A673 (cell line): ENCODE measurements at regions not wholly inside any gene's neighbourhood (a gene's known extent, or its start where the extent isn't known, plus 50 kb on each side); places are given as distances from the start of the nearest gene placed in this dataset.

Source experiments
- BruUV-seq: library from RNA; stranded (reverse); fragments of 400-500 nt; replicated peaks from 2 replicates; lab custom pipeline; 2021; lab: Mats Ljungman, UMichigan
- CTCF ChIA-PET: fragments of 300-600 bp; sonication (Branson Sonifier 250); formaldehyde crosslinking; loops from one replicate; lab custom pipeline; 2022; ENCODE audit warnings: antibody characterized with exemption; lab: Charles Lee
- POLR2A ChIA-PET: fragments of 300-600 bp; sonication (Branson Sonifier 250); formaldehyde crosslinking; loops from one replicate; lab custom pipeline; 2022; ENCODE audit warnings: antibody characterized with exemption; ENCODE audit not compliant: low non-redundant PET; lab: Charles Lee
- DNase-seq: peaks from one replicate; pipeline ENCODE4 v3.0.0-alpha.2; 2015; ENCODE audit warnings: low spot score
- H3K27ac ChIP-seq: fragments of 200-600 bp; sonication (generic); 2 replicates; pipeline ENCODE4 v1.5.1; 2016; ENCODE audit warnings: mixed run types, low read depth, mild to moderate bottlenecking, mixed read lengths, antibody characterized with exemption, low read length; ENCODE audit not compliant: poor library complexity, severe bottlenecking
- H3K27me3 ChIP-seq: fragments of 200-600 bp; sonication (generic); replicated peaks from 2 replicates; pipeline ENCODE4 v1.6.1; 2017; ENCODE audit warnings: mixed run types, low read depth, mild to moderate bottlenecking, mixed read lengths, antibody characterized with exemption, low read length; ENCODE audit not compliant: insufficient read depth, poor library complexity
- H3K36me3 ChIP-seq: fragments of 200-600 bp; sonication (generic); 2 replicates; pipeline ENCODE4 v1.6.1; 2016; ENCODE audit warnings: mixed run types, mild to moderate bottlenecking, mixed read lengths, antibody characterized with exemption, low read length; ENCODE audit not compliant: insufficient read depth, poor library complexity, severe bottlenecking
- H3K4me1 ChIP-seq: fragments of 200-600 bp; sonication (generic); 2 replicates; pipeline ENCODE4 v1.6.1; 2017; ENCODE audit warnings: mixed run types, mild to moderate bottlenecking, mixed read lengths, antibody characterized with exemption, low read length; ENCODE audit not compliant: insufficient read depth, poor library complexity, severe bottlenecking
- H3K4me3 ChIP-seq: fragments of 200-600 bp; sonication (generic); 2 replicates; pipeline ENCODE4 v1.5.1; 2016; ENCODE audit warnings: low read depth, mixed run types, mild to moderate bottlenecking, mixed read lengths, low read length; ENCODE audit not compliant: poor library complexity, severe bottlenecking
- H3K9me3 ChIP-seq: fragments of 200-600 bp; sonication (generic); 2 replicates; pipeline ENCODE4 v1.6.1; 2016; ENCODE audit warnings: mixed run types, low read depth, mild to moderate bottlenecking, mixed read lengths, antibody characterized with exemption, low read length; ENCODE audit not compliant: poor library complexity, severe bottlenecking
- EZH2 ChIP-seq: fragments of 200-600 bp; sonication (generic); IDR thresholded peaks from 2 replicates; pipeline ENCODE4 v1.6.1; 2017; ENCODE audit warnings: borderline replicate concordance, low read depth, mild to moderate bottlenecking, mixed read lengths, antibody characterized with exemption, low read length; ENCODE audit not compliant: poor library complexity, severe bottlenecking
- intact Hi-C: fragments of 100-400 bp; cut with micrococcal nuclease; formaldehyde crosslinking; loops from one replicate; pipeline ENCODE4 v1.10.0; 2022; ENCODE audit not compliant: unreplicated experiment
- TF ChIP-seq, protein P1 (sequence below): fragments of 300-800, 200-600 bp; sonication (generic); conservative IDR thresholded peaks from 2 replicates; pipeline ENCODE4 v1.5.1; 2017; ENCODE audit warnings: low read depth, mild to moderate bottlenecking, antibody characterized with exemption, low read length, moderate library complexity, mixed read lengths

GRCh38 chr14:82419933-82420332 is 886.3 kb upstream of the SEL1L start:
- POLR2A ChIA-PET, result no interaction called here
- Histone ChIP-seq H3K36me3 (no peaks in the 10 kb centered on the region), H3K4me1 (no peaks in the 10 kb centered on the region), H3K4me3 (no peak overlapping the region), H3K27ac (no peak overlapping the region), H3K27me3 (no peaks in the 10 kb centered on the region), H3K9me3 (peaks cover 6% of the 10 kb centered on the region)
- intact Hi-C loops, result no loop called here
- TF ChIP-seq, protein P1, sequence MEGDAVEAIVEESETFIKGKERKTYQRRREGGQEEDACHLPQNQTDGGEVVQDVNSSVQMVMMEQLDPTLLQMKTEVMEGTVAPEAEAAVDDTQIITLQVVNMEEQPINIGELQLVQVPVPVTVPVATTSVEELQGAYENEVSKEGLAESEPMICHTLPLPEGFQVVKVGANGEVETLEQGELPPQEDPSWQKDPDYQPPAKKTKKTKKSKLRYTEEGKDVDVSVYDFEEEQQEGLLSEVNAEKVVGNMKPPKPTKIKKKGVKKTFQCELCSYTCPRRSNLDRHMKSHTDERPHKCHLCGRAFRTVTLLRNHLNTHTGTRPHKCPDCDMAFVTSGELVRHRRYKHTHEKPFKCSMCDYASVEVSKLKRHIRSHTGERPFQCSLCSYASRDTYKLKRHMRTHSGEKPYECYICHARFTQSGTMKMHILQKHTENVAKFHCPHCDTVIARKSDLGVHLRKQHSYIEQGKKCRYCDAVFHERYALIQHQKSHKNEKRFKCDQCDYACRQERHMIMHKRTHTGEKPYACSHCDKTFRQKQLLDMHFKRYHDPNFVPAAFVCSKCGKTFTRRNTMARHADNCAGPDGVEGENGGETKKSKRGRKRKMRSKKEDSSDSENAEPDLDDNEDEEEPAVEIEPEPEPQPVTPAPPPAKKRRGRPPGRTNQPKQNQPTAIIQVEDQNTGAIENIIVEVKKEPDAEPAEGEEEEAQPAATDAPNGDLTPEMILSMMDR, result no peak
- TF ChIP-seq EZH2, result no peak
- no TSS peak for BruUV-seq
- no peak for DNase-seq
- CTCF ChIA-PET, result no interaction called here

DNA sequence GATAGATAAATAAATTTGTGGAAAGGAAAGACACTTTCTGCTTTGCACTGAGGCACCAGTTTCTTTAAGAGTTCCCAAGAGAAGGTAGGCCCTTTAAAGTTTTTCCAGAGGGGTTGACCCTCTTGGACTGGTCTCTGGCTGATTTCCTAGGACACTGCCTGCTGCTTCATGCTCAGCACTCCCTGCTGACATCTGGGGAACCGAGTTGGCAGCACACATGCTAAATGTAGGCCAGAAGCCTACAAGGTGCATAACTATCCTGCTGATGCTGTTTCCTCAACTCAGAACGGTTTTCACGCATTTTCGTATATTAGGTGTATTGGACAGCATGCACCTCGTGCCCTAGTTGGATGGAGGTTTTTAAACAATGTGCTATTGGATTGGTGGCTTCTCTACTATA is 887.2 kb upstream of the SEL1L start:
- BruUV-seq, result no TSS peak
- Histone ChIP-seq H3K9me3 (peaks cover 6% of the 10 kb centered on the region), H3K27me3 (no peaks in the 10 kb centered on the region), H3K4me3 (no peak overlapping the region), H3K4me1 (no peaks in the 10 kb centered on the region), H3K36me3 (no peaks in the 10 kb centered on the region), H3K27ac (no peak overlapping the region)
- ChIA-PET POLR2A (no interaction called here), CTCF (no interaction called here)
- no peak for TF ChIP-seq EZH2
- TF ChIP-seq, protein P1, result no peak
- intact Hi-C loops, result no loop called here
- no peak for DNase-seq

DNA sequence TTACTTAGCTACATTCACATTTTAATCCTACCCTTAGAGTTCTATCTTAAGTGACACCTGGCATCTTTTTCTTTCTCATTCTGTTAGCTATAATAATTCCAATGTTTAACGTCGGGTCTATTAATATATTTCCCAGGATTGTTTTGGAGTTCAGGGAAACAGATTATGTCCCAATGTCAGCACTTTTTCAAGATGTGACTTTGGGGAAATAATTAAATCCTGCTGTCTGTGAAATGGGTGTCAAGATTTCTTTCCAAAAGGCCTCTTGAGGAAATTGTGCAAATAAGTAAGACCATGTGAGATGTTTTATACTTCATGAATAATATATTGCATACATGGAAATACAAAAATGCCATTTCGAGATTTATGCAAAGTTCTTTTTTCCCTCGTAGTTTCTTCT is 887.6 kb upstream of the SEL1L start:
- Histone ChIP-seq H3K4me3 (no peak overlapping the region), H3K27me3 (no peaks in the 10 kb centered on the region), H3K36me3 (no peaks in the 10 kb centered on the region), H3K9me3 (peaks cover 6% of the 10 kb centered on the region), H3K27ac (no peak overlapping the region), H3K4me1 (no peaks in the 10 kb centered on the region)
- ChIA-PET POLR2A (no interaction called here), CTCF (no interaction called here)
- no peak for TF ChIP-seq EZH2
- intact Hi-C loops, result no loop called here
- DNase-seq, result no peak
- no TSS peak for BruUV-seq

DNA sequence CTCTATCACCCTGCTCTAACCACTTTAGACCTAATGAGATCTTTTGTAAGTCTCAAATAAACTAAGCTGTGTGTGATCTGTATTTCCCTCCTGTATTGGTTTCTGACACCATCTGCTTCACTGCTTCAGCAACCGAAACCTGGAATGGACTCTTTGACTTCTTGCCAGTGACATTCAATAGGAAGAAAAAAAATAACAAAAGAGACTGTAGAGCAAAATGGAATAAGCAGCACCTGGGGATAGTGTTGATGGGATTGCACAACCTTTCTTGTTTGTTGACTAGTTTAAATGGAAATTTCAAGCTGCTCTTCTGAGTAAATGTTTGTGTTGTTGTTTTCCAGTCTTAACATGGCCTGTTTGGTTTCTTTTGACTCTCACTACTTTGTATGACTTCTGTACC is 888.6 kb upstream of the SEL1L start:
- H3K4me1 ChIP-seq, result no peaks in the 10 kb centered on the region
- POLR2A ChIA-PET, result no interaction called here
- CTCF ChIA-PET, result no interaction called here
- intact Hi-C loops, result no loop called here
- DNase-seq, result no peak
- no peaks in the 10 kb centered on the region for H3K36me3 ChIP-seq
- BruUV-seq, result no TSS peak
- TF ChIP-seq, protein P1, result no peak
- TF ChIP-seq EZH2, result no peak
- H3K9me3 ChIP-seq, result peaks cover 6% of the 10 kb centered on the region
- H3K27me3 ChIP-seq, result no peaks in the 10 kb centered on the region
- H3K4me3 ChIP-seq, result no peak overlapping the region
- no peak overlapping the region for H3K27ac ChIP-seq
